ENCODE measurements at regions not wholly inside any gene's neighbourhood (a gene's known extent, or its start where the extent isn't known, plus 50 kb on each side); places are given as distances from the start of the nearest gene placed in this dataset.
"Not testable (repeated sequence)": the region's sequence is repeated elsewhere in the genome, so short reads cannot be mapped to it uniquely, and the experiment has no call there.

DNA sequence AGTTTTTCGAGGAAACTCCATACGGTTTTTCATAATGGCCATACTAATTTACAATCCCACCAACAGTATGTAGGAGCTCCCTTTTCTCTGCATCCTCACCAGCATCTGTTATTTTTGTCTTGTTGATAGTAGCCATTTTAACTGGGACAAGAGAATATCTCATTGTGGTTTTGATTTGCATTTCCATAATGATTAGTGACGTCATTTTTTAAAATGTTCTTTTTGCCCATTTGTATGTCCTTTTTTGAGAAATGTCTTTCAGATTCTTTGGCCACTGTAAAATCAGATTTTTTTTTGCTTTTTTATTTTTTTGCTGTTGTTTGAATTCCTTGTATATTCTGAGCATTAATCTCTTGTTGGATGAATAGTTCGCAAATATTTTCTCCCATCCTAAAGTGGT is 243.9 kb downstream of the TRIML1 start:
- DNase-seq: no peak

DNA sequence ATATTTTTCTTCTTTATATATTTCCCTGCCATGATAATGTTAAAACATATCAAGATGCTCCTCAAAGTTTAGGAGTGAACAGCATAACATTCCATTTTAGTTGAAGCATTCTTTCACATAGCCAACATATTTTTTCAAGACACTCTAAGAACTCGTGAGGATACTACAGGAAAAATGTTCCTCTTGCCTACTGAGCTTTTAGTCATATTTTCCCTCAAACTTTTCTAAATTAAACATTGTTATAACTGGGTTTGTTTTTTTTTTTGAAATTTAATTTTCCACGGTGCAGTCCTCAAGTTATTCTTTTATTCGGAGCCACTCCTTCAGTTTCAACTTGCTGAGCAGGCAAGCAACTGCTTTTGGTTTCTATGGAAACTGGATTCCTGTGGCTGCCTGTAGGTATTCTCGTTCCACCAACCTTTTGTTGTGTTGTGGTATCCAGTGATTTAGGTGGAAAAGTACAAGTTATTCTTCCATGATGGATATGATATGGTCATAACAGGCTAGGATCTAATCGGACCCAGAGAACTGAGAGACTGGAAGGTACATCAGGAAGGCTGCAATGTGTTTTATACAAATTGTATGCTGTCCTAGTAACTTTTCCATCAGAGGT is 248.0 kb downstream of the TRIML1 start:
- DNase-seq: no peak

DNA sequence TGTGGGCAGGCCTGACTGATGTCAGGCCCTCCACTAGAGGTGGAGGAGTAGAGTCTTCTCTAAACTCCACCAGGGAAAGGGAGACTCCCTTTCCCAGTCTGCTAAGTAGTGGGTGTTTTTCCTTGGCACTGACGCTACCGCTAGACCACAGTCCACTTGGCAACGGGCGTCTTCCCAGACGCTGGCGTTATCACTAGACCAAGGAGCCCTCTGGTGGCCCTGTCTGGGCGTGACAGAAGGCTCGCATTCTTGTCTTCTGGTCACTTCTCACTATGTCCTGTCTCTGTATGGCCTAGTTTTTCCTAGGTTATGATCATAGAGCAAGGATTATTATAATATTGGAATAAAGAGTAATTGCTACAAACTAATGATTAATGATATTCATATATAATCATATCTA is 252.1 kb downstream of the TRIML1 start:
- not testable (repeated sequence) for DNase-seq

DNA sequence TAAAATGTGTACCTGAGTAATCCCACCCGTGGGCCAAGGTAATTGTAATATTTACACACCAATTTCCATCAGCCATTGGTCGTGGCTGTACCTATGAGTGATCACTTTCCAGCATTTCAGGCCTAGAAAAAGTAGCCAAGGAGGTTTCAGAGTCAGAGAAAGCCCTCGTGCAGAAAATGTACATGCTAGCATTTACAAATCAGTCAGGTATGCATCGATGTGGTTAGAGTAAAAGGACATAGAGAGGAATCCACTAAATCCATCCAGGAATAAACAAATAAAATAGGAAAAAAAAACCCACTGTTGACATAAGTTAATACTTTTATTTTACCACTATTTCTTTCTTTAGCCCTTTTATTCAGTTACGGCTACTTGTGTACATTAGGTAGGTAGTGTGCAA is 256.8 kb downstream of the TRIML1 start:
- DNase-seq: no peak

DNA sequence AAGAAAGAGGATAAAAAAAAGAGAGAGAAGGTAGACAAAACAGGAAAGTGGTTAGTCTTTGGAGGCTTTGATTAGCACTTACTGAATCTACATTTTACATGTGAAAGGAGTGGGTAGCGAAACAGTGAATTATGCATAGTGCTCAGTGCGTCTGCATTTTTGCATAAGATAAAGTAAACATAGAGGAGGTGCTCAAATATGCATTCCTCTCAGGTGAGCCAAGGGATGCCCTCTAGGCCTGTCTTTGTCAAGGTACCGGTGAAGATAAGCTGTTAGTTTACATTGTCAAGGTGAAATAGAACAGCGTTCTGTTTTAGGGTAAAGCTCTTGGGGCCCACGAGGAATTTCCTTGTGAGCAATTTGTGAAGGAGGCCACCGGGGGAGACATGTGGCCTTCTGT is 260.6 kb downstream of the TRIML1 start:
- DNase-seq: no peak

DNA sequence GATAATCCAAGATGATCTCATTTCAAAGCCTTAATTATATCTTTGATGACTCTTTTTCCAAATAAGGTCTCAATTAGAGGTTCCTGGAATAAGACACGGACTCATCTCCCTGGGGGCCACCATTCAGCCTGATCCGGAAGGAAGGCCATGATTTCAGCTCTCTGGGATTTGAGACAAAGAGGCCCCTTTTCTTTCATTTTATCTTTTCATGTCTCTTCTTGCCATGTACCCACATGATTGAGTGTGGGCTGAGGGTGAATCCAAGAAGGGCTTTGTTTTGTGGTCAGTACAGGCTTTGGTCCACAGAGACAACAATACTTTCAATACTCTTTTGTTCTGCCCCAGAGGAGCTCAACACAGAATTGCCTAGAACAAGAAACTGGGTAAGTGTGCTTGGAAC is 261.2 kb downstream of the TRIML1 start:
- no peak for DNase-seq

DNA sequence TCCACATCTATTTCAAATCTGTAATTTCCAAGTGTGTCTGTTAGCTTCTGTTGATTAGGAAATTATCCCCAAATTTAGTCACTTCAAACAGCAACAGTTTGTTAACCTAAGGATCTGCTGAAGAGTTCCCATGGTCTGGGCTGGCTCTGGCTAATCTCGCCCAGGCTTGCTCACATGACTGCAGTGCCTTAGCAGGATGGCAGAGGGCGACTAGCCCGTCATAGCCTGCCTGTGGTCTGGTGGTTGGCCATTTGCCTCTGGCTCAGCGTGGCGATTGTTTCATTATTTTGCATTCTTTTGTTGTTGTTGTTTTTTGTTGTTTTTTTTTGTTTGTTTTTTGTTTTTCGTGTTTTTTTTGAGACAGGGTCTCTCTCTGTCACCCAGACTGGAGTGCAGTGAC is 264.0 kb downstream of the TRIML1 start:
- DNase-seq: no peak

DNA sequence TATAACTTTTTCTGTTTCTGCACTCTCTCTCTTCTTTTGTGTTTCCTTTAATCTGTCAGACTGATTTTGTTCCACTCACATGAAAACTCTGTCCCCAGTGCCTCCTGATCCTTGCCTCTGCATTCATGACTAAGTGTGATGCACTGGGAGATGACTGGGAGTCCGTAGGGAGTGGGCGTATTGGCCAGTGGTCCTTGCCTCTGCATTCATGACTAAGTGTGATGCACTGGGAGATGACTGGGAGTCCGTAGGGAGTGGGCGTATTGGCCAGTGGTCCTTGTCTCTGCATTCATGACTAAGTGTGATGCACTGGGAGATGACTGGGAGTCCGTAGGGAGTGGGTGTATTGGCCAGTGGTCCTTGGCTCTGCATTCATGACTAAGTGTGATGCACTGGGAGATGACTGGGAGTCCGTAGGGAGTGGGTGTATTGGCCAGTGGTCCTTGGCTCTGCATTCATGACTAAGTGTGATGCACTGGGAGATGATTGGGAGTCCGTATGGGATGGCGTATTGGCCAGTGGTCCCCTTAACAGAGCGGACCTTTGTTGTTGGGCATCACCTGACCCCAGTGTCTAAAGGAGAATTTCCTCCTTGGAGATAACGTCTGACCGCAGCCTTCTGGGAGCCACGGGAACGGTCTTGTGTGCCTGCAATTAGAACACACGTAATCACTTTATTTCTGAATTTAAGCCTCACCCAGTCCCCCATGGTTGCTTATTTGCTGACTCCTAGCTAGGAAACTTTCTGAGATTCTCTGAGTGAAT is 266.0 kb downstream of the TRIML1 start:
- DNase-seq: not testable (repeated sequence)

DNA sequence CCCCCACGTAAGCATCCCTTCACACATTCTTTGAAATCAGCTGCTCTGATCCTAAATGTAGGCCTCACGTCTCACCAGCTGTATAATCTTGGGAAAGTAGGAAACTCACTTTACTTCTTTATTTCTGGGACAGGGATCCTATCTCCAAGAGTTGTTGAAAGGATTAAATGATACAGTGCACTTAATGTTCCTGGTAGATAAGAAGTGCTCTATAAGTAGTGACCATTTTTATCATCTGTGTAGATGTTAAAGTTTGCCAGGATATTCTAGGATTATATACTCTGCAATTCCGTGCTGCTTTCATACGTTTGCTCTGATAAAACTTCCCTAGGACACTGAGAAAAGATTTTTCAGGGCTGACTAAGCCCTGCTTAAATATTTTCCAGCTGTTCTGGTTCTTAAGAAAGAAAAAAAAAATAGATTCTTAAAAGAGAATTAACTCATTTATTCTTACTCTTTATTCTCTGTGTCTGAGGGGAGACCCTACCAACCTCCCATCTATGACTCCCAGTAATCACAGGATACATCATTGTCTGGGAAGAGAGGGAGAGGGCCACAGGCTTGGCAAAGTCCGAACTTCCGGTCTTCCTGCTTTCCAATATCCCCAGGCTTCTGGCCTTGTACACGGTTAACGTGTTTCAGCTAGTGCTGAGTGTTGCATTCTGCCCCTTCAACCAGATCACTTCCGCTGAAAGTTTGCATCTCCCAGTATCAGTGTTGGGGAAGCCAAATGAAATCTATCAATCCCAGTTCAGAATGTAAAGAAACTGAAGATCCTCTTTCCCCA is 269.2 kb downstream of the TRIML1 start:
- no peak for DNase-seq

DNA sequence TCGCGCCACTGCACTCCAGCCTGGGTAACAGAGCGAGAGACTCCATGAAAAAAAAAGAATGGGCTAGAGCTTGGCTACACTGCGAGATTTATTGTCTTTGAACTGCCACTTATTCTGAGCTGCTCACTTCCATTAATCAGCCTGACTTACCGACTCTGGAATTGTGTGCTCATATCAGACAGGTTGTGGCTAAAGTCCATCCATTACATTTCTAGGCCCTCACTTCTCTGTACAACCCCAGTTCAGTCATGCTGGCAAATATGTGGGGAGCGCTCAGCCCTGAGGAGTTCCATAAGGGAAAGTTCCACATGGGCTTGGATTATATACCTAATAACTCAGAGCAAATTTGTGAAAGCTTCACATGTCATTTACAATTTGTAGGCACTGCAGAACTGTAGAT is 270.6 kb downstream of the TRIML1 start:
- DNase-seq: no peak

DNA sequence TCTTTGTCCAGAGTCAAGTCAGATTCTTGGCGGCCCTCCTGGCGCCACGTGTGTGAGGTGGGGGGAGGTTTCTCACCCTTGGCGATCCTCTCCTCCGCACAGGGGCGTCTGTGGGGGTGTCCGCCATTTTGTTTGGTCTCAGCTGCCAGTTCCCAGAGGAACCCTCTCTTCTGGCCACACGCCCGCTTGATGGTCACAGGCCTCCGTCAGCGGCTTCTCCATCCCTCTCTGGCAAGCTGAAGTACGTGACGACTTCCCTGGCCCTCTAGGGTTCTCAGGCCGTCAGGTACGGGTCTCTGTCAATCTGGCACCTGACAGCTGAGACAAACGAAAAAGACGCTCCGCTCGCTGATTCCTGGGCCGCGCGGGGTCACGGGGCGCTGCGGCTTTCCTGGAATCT is 272.6 kb downstream of the TRIML1 start:
- no peak for DNase-seq

DNA sequence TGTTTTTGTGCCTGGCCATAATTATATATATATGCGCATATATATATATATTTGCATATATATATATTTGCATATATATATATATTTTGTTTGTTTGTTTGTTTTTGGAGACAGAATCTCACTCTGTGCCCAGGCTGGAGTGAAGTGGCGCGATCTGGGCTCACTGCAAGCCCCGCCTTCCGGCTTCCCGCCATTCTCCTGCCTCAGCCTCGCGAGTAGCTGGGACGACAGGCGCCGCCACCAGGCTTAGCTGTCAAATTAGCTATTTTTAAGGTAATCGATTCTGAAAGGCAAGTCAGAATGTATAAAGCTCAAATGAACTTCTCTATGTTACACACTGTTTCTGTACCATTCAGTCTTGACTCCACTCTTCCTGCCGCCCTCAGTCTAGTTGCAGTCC is 273.3 kb downstream of the TRIML1 start:
- DNase-seq: no peak

DNA sequence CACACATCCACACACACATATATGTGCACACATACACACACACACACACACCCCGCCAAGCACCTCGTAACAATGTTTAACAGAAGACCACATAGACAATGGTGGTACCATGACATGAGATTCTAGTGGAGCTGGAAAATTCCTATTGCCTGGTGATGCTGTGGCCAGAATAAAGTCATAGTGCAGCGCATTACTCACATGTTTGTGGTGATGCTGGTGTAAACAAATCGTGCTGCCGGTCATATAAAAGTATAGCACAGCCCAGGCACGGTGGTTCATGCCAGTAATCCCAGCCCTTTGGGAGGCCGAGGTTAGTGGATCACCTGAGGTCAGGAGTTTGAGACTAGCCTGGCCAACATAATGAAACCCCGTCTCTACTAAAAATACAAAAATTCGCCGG is 275.2 kb downstream of the TRIML1 start:
- DNase-seq: no peak

DNA sequence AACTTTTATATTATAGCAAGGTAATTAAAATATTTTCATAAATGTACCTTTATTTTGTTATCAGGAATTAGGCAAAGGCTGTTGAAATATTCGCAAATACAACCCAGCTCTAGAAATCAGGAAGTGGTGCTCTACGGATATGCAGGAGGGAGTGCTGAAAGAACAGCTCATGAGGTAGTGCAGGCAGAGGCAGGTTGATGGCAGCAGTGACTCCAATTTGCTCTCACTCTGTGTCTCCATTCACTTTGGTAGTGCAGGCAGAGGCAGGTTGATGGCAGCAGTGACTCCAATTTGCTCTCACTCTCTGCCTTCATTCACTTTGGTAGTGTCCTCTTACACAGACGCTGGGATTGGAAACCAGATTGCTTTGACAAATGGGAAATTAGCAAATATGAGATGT is 277.9 kb downstream of the TRIML1 start:
- no peak for DNase-seq

DNA sequence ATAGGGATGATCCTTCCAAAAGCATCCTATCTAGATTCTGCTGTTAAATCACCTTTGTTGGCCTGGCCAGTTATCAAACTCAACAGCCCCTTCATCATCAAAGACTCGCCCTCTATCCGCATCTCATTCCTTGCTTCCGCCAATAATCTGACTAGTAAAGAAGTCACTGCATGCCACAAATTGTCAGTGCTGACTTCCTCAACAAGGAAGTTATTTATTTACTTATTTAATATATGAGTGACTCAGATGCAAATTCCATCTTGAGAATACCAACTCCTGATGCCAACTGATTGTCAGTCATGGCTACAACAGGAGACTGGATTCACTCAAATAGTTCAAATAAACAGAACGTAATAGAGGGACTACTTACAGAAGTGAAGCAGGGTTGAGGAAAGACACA is 283.8 kb downstream of the TRIML1 start:
- DNase-seq: no peak

DNA sequence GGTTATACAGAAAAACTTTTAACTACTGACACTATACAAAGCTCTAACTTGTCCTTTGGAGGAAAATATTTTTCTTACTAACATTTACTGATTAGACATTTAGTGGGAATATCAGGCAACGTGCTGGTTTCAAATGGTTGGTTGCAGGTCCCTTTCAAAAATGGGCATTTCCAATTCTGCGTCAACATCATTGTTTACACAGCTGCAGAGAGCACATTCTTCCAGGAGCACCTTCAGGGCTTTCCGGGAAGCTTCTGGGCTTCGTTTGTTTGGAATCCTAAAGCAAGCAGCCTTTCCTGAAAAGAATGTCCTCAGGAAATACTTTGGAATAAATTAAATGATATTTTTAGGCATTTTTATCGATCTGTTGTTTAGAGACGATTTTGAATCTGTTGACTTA is 289.7 kb downstream of the TRIML1 start:
- DNase-seq: no peak

DNA sequence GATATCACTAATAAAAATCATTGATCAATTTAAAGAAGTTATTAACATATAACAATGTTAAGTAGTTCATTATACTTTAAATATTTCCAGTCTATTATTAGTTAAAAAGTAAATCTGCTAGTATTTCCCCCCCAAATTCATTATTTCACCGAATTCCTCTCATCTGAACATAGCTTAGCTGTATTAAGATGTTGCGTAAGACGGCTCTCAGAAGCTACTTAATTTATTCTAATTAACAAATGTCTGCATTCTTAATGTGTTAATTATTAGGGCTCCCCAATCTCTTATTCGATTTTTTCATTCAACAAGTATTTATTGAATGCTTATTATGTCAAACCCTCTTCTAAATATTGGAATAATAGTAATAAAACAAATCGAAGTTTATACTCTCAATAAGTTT is 290.7 kb downstream of the TRIML1 start:
- no peak for DNase-seq

DNA sequence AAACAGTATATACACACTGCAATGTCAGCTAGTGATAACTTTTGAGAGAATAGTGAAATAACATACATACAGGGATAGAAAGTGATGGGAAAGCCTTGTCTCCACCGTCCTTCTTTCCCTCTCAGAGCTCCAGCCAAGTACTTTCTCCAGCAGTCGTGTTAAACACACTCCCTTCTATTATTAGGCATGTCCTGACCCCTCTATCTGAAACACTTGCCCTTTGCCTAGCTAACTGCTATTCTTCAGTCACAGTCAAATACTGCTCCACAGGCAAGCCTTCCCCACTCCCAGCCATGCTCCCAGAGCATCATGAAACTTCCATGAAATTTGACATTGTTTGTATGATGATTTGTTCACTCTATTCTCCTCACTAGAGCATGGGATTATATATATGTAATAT is 291.1 kb downstream of the TRIML1 start:
- no peak for DNase-seq

DNA sequence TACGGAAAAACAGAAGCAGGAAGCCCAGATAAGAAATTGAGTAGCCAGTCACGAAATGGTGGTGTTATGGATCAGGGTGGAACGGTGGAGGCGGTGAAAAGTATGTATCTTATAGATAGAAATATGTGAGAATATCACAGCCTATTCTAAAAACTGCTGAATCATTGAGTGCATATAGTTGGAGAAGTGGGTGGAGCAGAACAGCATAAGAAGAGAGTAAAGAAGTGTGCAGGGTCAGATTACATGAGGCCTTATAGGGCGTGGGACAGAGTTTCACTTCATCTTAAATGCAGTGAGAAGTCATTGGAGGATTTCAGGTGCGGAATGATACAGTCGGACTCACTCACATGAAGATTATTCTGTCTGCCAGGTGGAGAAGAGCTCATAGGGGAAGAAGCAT is 293.1 kb downstream of the TRIML1 start:
- no peak for DNase-seq

DNA sequence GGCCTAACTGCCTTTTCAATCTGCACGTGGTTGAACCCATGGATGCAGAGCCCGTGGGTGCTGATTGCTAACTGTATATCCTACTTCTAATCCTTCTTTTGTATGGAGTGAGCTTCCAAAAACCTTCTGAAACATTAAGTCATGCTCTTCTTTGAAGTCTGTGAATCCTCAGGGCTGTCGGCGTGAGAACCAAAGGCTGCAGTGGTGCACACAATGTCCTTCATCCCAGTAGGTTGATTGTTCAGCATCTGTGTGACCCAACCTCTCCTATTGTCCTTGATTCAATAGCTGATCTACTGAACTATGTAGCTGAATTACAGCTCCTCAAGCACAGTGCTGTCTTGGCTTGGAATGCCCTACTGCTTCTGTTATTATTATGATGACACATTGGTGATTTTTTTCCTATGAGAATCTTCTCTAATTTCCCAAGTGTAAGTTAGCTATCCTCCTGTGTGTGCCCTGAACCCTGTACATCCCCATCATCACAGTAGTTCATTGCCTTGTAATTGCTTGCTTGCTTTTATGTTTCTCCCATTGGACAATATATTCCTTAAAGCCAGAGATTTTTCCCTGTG is 294.6 kb downstream of the TRIML1 start:
- no peak for DNase-seq

DNA sequence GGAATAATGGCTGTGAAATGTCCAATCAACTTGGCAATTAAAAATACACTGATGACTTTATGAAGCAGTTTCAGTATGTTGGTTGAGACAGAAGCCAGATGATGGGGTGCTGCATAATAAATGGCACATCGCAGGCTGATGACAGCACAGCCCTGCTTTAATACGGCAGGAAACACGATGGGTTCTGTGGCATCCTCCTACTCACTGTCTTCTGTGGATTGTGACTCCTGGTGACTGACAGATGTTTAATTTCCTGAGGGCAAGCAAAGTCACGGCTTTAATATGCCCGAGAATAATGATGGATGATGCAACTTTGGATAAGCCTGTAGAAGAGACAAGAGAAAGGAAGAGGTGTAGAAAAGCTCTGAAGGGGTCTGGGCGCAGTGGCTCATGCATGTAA is 295.4 kb downstream of the TRIML1 start:
- no peak for DNase-seq

DNA sequence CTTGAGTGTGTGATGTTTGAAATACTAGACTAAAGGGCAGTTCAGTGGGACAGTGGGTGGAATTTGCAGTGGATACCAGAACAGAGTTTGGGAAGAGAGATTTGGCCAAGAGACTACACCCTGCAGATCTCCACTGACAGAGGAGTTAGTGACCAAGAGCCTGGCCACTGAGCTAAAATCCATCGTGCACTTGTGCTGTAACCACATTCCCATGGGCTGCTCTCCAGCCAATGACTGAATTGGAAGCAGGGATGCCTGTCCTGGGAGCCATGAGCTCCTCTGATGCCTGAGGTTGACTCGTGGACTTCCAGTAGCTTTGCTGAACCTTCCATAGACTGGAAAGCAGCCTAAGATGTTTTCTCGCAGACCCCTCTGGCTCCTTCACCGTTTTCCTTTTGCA is 296.1 kb downstream of the TRIML1 start:
- no peak for DNase-seq

DNA sequence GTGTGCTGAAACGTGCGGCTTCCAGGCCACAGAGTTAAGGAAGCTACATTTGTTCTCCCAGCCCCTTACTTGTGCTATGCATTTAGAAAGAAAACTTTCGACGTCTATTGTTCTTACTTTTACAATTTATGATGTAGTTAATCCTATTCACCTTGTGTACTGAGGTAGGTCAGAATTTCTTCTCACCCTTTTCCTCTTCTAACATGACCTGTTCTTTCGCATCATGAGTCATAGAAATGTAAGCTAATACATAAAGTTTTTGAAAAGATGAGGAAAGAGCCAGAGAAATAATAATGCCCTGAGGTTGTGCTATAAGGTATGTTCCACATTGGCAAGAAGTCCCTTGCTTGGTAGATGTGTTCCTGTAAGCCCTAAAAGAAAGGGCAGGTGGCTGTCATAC is 298.3 kb downstream of the TRIML1 start:
- DNase-seq: no peak

DNA sequence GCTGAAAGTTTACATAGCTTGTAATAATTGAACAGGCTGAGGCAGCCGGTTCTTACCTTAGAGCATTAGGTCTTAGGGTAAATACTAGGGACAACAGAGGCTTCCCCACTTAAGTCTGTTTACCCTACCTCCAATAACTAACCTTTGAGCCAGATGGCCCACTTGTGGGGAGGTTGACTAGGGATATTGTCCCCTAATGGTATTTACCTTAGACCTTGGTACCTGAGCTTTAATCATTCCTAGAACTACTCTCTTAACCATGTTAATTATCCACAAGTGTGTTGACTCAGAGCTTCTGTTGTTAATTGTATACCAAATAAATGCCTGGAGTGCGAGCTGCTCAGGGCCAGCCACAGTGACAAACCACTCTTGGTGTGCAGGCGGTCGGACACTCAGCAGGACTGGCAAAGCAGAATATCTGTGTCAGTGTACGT is 299.2 kb downstream of the TRIML1 start:
- DNase-seq: not testable (repeated sequence)

Data from stimulated activated naive CD4-positive, alpha-beta T cell treated with Interleukin-2 at 50 U/mL for 16 hours (primary cell).